HCT116 (cell line): ENCODE measurements at regions not wholly inside any gene's neighbourhood (a gene's known extent, or its start where the extent isn't known, plus 50 kb on each side); places are given as distances from the start of the nearest gene placed in this dataset.

Experiments
- ATAC-seq: fragments of 200-7000 bp; cut with Tn5 transposase; 2 replicates; pipeline ENCODE4 v1.9.1; 2020; ENCODE audit warnings: mild to moderate bottlenecking, moderate library complexity
- BruUV-seq: library from RNA; stranded (reverse); fragments of 400-500 nt; replicated peaks from 2 replicates; lab custom pipeline; 2021; lab: Mats Ljungman, UMichigan
- CTCF ChIA-PET: fragments of 300-600 bp; sonication (Branson Sonifier 250); formaldehyde crosslinking; loops from one replicate; lab custom pipeline; 2021; ENCODE audit warnings: antibody characterized with exemption; lab: Charles Lee
- POLR2A ChIA-PET: fragments of 300-600, 350-600 bp; sonication (Branson Sonifier 250); formaldehyde crosslinking; loops from one replicate; lab custom pipeline; 2021; ENCODE audit warnings: antibody characterized with exemption; lab: Charles Lee
- RAD21 ChIA-PET, 2 experiments: fragments of 300-600 bp; sonication (Branson Sonifier 250); formaldehyde crosslinking; loops; one replicate each; lab custom pipeline; 2023; ENCODE audit warnings: low total read pairs in 2 of 2; ENCODE audit not compliant: uncharacterized antibody in 2 of 2, unreplicated experiment in 2 of 2, low non-redundant PET in 1 of 2; lab: Charles Lee
- DNase-seq: peaks from one replicate; pipeline ENCODE4 v3.0.0-alpha.2; 2010; ENCODE audit warnings: low read depth, low spot score
- H2AFZ ChIP-seq: fragments of 200-600 bp; shearing (Covaris generic), sonication (generic); 2 replicates; pipeline ENCODE4 v1.6.1; 2017; ENCODE audit warnings: low read depth, mixed run types, mixed read lengths, antibody characterized with exemption, low read length; ENCODE audit not compliant: poor library complexity, severe bottlenecking
- H3K27ac ChIP-seq: 2 replicates; pipeline ENCODE4 v1.5.1; 2012; ENCODE audit warnings: low read depth, low read length
- H3K27me3 ChIP-seq: fragments of 200-600 bp; sonication (generic); 2 replicates; pipeline ENCODE4 v1.6.1; 2016; ENCODE audit warnings: mixed run types, low read length, mixed read lengths; ENCODE audit not compliant: insufficient read depth
- H3K36me3 ChIP-seq, 2 experiments: fragments of 200-500 bp in 1 of 2; fragments of 200-600 bp in 1 of 2; sonication (Bioruptor generic) in 1 of 2; sonication (generic) in 1 of 2; 2 replicates each; pipeline versions ENCODE4 v1.5.1 to v1.6.1; 2014 to 2016; ENCODE audit warnings: low read length in 2 of 2, inconsistent platforms in 1 of 2, mixed read lengths in 1 of 2, mixed run types in 1 of 2; ENCODE audit not compliant: insufficient read depth in 2 of 2, control insufficient read depth in 1 of 2
- H3K4me1 ChIP-seq, 2 experiments: fragments of 200-600 bp in 1 of 2; sonication (generic) in 1 of 2; 2 replicates each; pipeline versions ENCODE4 v1.5.1 to v1.6.1; 2012 to 2017; ENCODE audit warnings: low read length in 2 of 2, inconsistent platforms in 1 of 2, mild to moderate bottlenecking in 1 of 2, mixed read lengths in 1 of 2, mixed run types in 1 of 2, moderate library complexity in 1 of 2; ENCODE audit not compliant: insufficient read depth in 2 of 2, control insufficient read depth in 1 of 2
- H3K4me2 ChIP-seq: fragments of 200-600 bp; sonication (generic); 2 replicates; pipeline ENCODE4 v1.6.1; 2017; ENCODE audit warnings: mixed run types, low read length, mixed read lengths
- H3K4me3 ChIP-seq, 2 experiments: fragments of 200-600 bp in 1 of 2; sonication (generic) in 1 of 2; replicated peaks in 1 of 2; 2 replicates each; pipeline ENCODE4 v1.5.1; 2011 to 2016; ENCODE audit warnings: low read length in 2 of 2, control low read depth in 1 of 2, low read depth in 1 of 2, mild to moderate bottlenecking in 1 of 2, mixed read lengths in 1 of 2, mixed run types in 1 of 2
- H3K79me2 ChIP-seq: fragments of 200-600 bp; sonication (generic); 2 replicates; pipeline ENCODE4 v1.6.1; 2017; ENCODE audit warnings: mild to moderate bottlenecking, mixed run types, low read length, moderate library complexity, mixed read lengths; ENCODE audit not compliant: insufficient read depth
- H3K9ac ChIP-seq: fragments of 200-600 bp; sonication (generic); 2 replicates; pipeline ENCODE4 v1.6.1; 2016; ENCODE audit warnings: low read length, mixed read lengths
- H3K9me2 ChIP-seq: fragments of 200-600 bp; sonication (generic), shearing (Covaris generic); 2 replicates; pipeline ENCODE4 v1.6.1; 2017; ENCODE audit warnings: mixed run types, mild to moderate bottlenecking, moderate library complexity; ENCODE audit not compliant: insufficient read depth
- H3K9me3 ChIP-seq, 2 experiments: fragments of 200-500 bp in 1 of 2; fragments of 200-600 bp in 1 of 2; sonication (Bioruptor generic) in 1 of 2; sonication (generic) in 1 of 2; 2 replicates each; pipeline ENCODE4 v1.6.1; 2014 to 2017; ENCODE audit warnings: low read length in 2 of 2, mixed read lengths in 2 of 2, inconsistent platforms in 1 of 2, low read depth in 1 of 2, mild to moderate bottlenecking in 1 of 2, mixed run types in 1 of 2, moderate library complexity in 1 of 2; ENCODE audit not compliant: control insufficient read depth in 1 of 2, insufficient read depth in 1 of 2
- H4K20me1 ChIP-seq: fragments of 200-600 bp; sonication (generic), shearing (Covaris generic); 2 replicates; pipeline ENCODE4 v1.6.1; 2017; ENCODE audit warnings: mixed run types, mild to moderate bottlenecking, moderate library complexity; ENCODE audit not compliant: insufficient read depth
- ATF3 ChIP-seq: IDR thresholded peaks from 2 replicates; pipeline ENCODE4 v1.6.1; 2012
- EZH2phosphoT487 ChIP-seq: fragments of 200-600 bp; IDR thresholded peaks from 2 replicates; pipeline ENCODE4 v1.6.1; 2018; ENCODE audit warnings: antibody characterized with exemption, borderline replicate concordance
- JUND ChIP-seq: IDR thresholded peaks from 2 replicates; pipeline ENCODE4 v1.6.1; 2012
- POLR2A ChIP-seq: IDR thresholded peaks from 2 replicates; pipeline ENCODE4 v1.7.0; 2011; ENCODE audit warnings: borderline replicate concordance; ENCODE audit not compliant: insufficient read depth, insufficient read length; ENCODE audit errors: extremely low read depth
- SP1 ChIP-seq: IDR thresholded peaks from 2 replicates; pipeline ENCODE4 v1.6.1; 2012; ENCODE audit warnings: low read depth
- ZBTB33 ChIP-seq: IDR thresholded peaks from 2 replicates; pipeline ENCODE4 v1.6.1; 2011; ENCODE audit warnings: mild to moderate bottlenecking, low read length, moderate library complexity; ENCODE audit not compliant: insufficient replicate concordance; ENCODE audit errors: extremely low read depth
- intact Hi-C: fragments of 100-400 bp; cut with micrococcal nuclease; formaldehyde crosslinking; loops from 2 replicates; pipeline ENCODE4 v1.10.0; 2022

GRCh38 chr15:94855409-94856266 is 624.3 kb downstream of the MCTP2 start:
- no TSS peak for BruUV-seq
- CTCF ChIA-PET, result no interaction called here
- Histone ChIP-seq H3K79me2 (no peaks in the 10 kb centered on the region), H2AFZ (no peak overlapping the region), H3K27me3 (no peaks in the 10 kb centered on the region), H4K20me1 (no peaks in the 10 kb centered on the region), H3K4me2 (no peak overlapping the region), H3K36me3 (no peaks in the 10 kb centered on the region), H3K9me3 (no peaks in the 10 kb centered on the region; a peak in 1 of 4 replicates), H3K4me1 (no peaks in the 10 kb centered on the region), H3K27ac (no peak overlapping the region), H3K9me2 (no peaks in the 10 kb centered on the region), H3K9ac (no peak overlapping the region), H3K4me3 (no peak overlapping the region)
- POLR2A ChIA-PET, result no interaction called here
- RAD21 ChIA-PET, result no interaction called here
- intact Hi-C loops, result no loop called here
- no peak for TF ChIP-seq EZH2phosphoT487
- no peak for TF ChIP-seq POLR2A
- TF ChIP-seq JUND, result no peak
- no peak for TF ChIP-seq ATF3
- TF ChIP-seq SP1, result no peak
- no peak for TF ChIP-seq ZBTB33
- no peak for DNase-seq
- ATAC-seq, result no peak
